ENCODE measurements at regions not wholly inside any gene's neighbourhood (a gene's known extent, or its start where the extent isn't known, plus 50 kb on each side); places are given as distances from the start of the nearest gene placed in this dataset.

GRCh38 chr6:14530385-14530784 lies 412.8 kb downstream of the CD83 start:
- TF ChIP-seq CTCF (IDR thresholded peaks at IDR 0.05; ENCODE audit: low read depth, low read length, poor library complexity, severe bottlenecking) (no peak), EZH2phosphoT487 (IDR thresholded peaks at IDR 0.05; ENCODE audit: borderline replicate concordance, low read length) (no peak)
